Transverse colon (tissue), 4 donors: ENCODE measurements at regions not wholly inside any gene's neighbourhood (a gene's known extent, or its start where the extent isn't known, plus 50 kb on each side); places are given as distances from the start of the nearest gene placed in this dataset.

Experiments used
- DNase-seq: peaks from one replicate; pipeline ENCODE4 v3.0.0-alpha.2; 2019
- H3K27ac ChIP-seq, 4 donors: fragments of 200-600 bp; sonication (generic); 2 replicates each; pipeline ENCODE4 v1.5.1; 2016 to 2018; ENCODE audit warnings: inconsistent platforms in 4 of 4
- H3K27me3 ChIP-seq: fragments of 200-600 bp; sonication (generic); 2 replicates; pipeline ENCODE4 v1.5.1; 2017; ENCODE audit warnings: inconsistent platforms
- H3K36me3 ChIP-seq, 4 donors: fragments of 200-600 bp; sonication (generic); 2 replicates each; pipeline ENCODE4 v1.5.1; 2017 to 2019; ENCODE audit warnings: inconsistent platforms in 4 of 4
- H3K4me1 ChIP-seq, 4 donors: fragments of 200-600 bp; sonication (generic); 2 replicates each; pipeline ENCODE4 v1.5.1; 2017 to 2020; ENCODE audit warnings: inconsistent platforms in 4 of 4
- H3K4me3 ChIP-seq, 4 donors: fragments of 200-600 bp; sonication (generic); 1 replicate in 1 of 4; 2 replicates in 3 of 4; pipeline versions ENCODE4 v1.5.1 to v1.6.1; 2017 to 2019; ENCODE audit warnings: inconsistent platforms in 4 of 4
- H3K9me3 ChIP-seq, 2 donors: fragments of 200-600 bp; sonication (generic); 2 replicates each; pipeline ENCODE4 v1.5.1; 2017 to 2019; ENCODE audit warnings: inconsistent platforms in 2 of 2
- EP300 ChIP-seq: sonication (generic); formaldehyde crosslinking; IDR thresholded peaks from one replicate; pipeline ENCODE4 v1.6.1; 2017; ENCODE audit warnings: antibody characterized with exemption, low read depth
- POLR2A ChIP-seq: fragments of 450-650 bp; IDR thresholded peaks from one replicate; pipeline ENCODE4 v1.6.1; 2016; ENCODE audit warnings: antibody characterized with exemption, mild to moderate bottlenecking, moderate library complexity
- POLR2AphosphoS5 ChIP-seq, 3 donors: sonication (generic); formaldehyde crosslinking; IDR thresholded peaks; one replicate each; pipeline ENCODE4 v1.6.1; 2016; ENCODE audit warnings: antibody characterized with exemption in 3 of 3
- WGBS, 2 donors: methylation state at CpG; one replicate each; pipeline ENCODE4 v1.1.5; 2018; ENCODE audit warnings: low coverage in 1 of 2; 5-methylcytosine and 5-hydroxymethylcytosine counted together
- in situ Hi-C, 4 donors: fragments of 200-750 bp; cut with MboI; loops; one replicate each; pipeline versions ENCODE4 v1.15.0 to v1.15.1; 2017; ENCODE audit warnings: low sequenced_read_pairs in 3 of 4, low pct_ligation_motif_present in 1 of 4, low pct_unique_long_range_greater_than_20kb in 1 of 4
- intact Hi-C: fragments of 100-400 bp; cut with DNase I; formaldehyde crosslinking; loops from one replicate; pipeline ENCODE4 v1.15.1; 2023; ENCODE audit warnings: low total_unique reads
- TF ChIP-seq, protein P1 (sequence below), 5 experiments: fragments of 200-600 bp in 3 of 5; fragments of 450-650 bp in 2 of 5; sonication (generic) in 3 of 5; IDR thresholded peaks; 1 replicate in 2 of 5; 2 replicates in 3 of 5; pipeline ENCODE4 v1.5.1; 2016 to 2017; ENCODE audit warnings: antibody characterized with exemption in 5 of 5, inconsistent platforms in 3 of 5, mild to moderate bottlenecking in 2 of 5, moderate library complexity in 1 of 5

DNA sequence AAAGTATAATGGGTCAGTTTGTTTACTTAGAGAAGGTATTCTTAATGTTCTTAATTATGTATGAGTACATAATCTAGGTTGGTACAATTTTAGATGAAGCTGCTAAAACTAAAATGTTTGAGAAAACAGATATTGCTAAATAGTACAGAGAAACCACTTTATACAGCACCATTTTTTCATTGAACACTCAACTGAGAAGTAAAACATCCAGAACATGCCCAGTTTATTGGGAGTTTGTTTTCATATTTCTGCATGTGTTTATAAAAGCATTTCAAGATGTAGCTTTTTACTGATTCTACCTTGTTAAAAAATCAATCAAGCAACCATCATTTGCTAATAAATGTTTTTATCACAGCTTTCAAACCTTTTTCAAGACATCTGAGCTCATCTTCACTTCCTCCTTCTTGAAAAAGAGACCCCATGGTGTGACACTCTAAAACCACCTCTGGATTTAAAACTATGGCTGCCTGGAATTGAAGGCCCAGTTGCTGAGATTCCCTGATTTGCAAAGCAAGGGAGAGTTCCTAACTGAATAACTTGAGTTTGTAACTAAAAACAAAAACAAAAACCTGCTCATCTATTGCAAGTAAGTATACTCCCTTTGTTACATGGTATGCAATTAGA, 585.9 kb downstream of the ZEB2 start:
- H3K4me3 ChIP-seq = no peak overlapping the region
- DNase-seq = no peak
- peak overlapping the region in 3 of 4 donors; percentile 32 to 77 (median 65) for H3K27ac ChIP-seq
- no peaks in the 10 kb centered on the region for H3K9me3 ChIP-seq
- TF ChIP-seq EP300 (no peak), POLR2A (no peak), POLR2AphosphoS5 (IDR thresholded peaks at IDR 0.05) (no peak)
- TF ChIP-seq, protein P1, sequence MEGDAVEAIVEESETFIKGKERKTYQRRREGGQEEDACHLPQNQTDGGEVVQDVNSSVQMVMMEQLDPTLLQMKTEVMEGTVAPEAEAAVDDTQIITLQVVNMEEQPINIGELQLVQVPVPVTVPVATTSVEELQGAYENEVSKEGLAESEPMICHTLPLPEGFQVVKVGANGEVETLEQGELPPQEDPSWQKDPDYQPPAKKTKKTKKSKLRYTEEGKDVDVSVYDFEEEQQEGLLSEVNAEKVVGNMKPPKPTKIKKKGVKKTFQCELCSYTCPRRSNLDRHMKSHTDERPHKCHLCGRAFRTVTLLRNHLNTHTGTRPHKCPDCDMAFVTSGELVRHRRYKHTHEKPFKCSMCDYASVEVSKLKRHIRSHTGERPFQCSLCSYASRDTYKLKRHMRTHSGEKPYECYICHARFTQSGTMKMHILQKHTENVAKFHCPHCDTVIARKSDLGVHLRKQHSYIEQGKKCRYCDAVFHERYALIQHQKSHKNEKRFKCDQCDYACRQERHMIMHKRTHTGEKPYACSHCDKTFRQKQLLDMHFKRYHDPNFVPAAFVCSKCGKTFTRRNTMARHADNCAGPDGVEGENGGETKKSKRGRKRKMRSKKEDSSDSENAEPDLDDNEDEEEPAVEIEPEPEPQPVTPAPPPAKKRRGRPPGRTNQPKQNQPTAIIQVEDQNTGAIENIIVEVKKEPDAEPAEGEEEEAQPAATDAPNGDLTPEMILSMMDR (IDR thresholded peaks at IDR 0.05) = no peak
- no peaks in the 10 kb centered on the region for H3K36me3 ChIP-seq
- H3K27me3 ChIP-seq = peaks cover 48% of the 10 kb centered on the region
- in situ Hi-C loops (loop anchor here in 2 of 4 donors (25.0 kb wide), 1 partner anchor 578 kb away; the partner anchor contains the start of gene ZEB2 (in 2 of the 2)), intact Hi-C loops (no loop called here)
- peaks cover 0 to 16% (median 10%) of the 10 kb centered on the region in 4 donors for H3K4me1 ChIP-seq

DNA sequence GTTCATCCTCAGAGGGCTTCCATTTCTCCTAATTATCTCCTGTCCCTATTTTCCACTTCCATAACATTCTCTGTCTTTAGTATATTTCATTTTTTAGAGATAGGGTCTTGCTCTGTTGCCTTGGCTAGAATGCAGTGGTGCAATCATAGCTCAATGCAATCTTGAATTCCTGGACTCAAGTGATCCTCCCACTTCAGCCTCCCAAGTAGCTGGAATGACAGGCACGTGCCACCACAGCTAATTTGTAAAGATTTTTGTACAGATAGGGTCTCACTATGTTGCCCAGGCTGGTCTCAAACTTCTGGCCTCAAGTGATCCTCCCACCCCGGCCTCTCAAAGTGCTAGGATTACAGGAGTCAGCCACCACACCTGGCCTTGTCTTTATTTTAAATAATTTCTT, 589.0 kb downstream of the ZEB2 start:
- no peak overlapping the region for H3K4me3 ChIP-seq
- no peak overlapping the region for H3K27ac ChIP-seq
- peaks cover 17% of the 10 kb centered on the region for H3K27me3 ChIP-seq
- DNase-seq = no peak
- H3K9me3 ChIP-seq = no peaks in the 10 kb centered on the region
- no peak for TF ChIP-seq POLR2AphosphoS5 (IDR thresholded peaks at IDR 0.05)
- TF ChIP-seq, protein P1 (IDR thresholded peaks at IDR 0.05) = no peak
- no peak for TF ChIP-seq POLR2A
- TF ChIP-seq EP300 = no peak
- no peaks in the 10 kb centered on the region for H3K36me3 ChIP-seq
- in situ Hi-C loops = loop anchor here in 2 of 4 donors (25.0 kb wide), 1 partner anchor 581 kb away; the partner anchor contains the start of gene ZEB2 (in 2 of the 2)
- peaks cover 0 to 6% (median 0%) of the 10 kb centered on the region in 4 donors for H3K4me1 ChIP-seq
- intact Hi-C loops = no loop called here
- whole genome bisulfite sequencing, 2 donors = 56 to 84% methylated on average over 2 of the region's 2 CpGs

DNA sequence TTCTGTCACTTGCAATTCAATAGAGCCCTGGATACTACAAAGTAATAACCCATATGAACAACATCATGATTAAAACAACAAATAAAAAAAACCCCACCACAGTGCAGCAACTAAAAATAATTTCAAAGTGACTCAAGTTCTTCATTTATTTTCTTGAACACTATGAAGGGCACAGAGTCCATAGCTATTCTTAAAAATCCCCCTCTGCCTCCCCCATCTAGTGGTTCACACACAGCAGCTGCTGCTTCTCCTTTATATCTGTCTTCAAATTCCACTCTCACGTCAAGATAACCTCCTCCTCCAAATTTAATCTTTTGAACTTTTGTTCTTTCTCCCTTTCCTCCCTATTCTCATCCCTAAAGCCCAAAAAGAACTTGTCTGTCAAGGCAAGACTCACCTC, 591.3 kb downstream of the ZEB2 start:
- intact Hi-C loops = no loop called here
- no peak for TF ChIP-seq POLR2A
- TF ChIP-seq EP300 = no peak
- TF ChIP-seq, protein P1 (IDR thresholded peaks at IDR 0.05) = no peak
- no peak for TF ChIP-seq POLR2AphosphoS5 (IDR thresholded peaks at IDR 0.05)
- Histone ChIP-seq H3K9me3 (no peaks in the 10 kb centered on the region), H3K27me3 (peaks cover 8% of the 10 kb centered on the region), H3K4me1 (no peaks in the 10 kb centered on the region), H3K27ac (no peak overlapping the region), H3K36me3 (no peaks in the 10 kb centered on the region), H3K4me3 (no peak overlapping the region)
- no peak for DNase-seq
- in situ Hi-C loops = loop anchor here in 2 of 4 donors (25.0 kb wide), 1 partner anchor 584 kb away; the partner anchor contains the start of gene ZEB2 (in 2 of the 2)
- 30 to 60% methylated on average over 1 of the region's 1 CpG for WGBS, 2 donors

DNA sequence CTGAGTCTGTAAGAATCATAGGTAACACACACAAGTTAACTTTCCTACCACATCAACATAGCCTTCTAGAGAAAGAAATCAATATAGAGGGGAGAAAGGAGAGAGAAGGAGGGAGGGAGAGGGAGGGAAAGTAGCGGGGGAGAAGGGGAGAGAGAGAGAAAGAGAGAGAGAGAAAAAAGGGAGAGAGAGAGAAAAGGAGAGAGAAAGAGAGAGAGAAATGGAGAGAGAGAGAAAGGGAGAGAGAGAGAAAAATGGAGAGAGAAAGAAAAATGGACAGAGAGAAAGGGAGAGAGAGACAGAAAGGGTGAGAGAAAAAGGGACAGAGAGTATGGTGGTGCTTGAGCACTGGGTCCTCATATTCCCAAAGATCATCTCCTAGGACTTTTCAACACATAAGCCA, 591.7 kb downstream of the ZEB2 start:
- TF ChIP-seq EP300 (no peak), POLR2AphosphoS5 (IDR thresholded peaks at IDR 0.05) (no peak), POLR2A (no peak)
- TF ChIP-seq, protein P1 (IDR thresholded peaks at IDR 0.05) = no peak

More for the DNA sequence above, 591.7 kb downstream of the ZEB2 start:
- Histone ChIP-seq H3K4me1 (no peaks in the 10 kb centered on the region), H3K9me3 (no peaks in the 10 kb centered on the region), H3K27ac (no peak overlapping the region), H3K27me3 (peaks cover 8% of the 10 kb centered on the region), H3K4me3 (no peak overlapping the region), H3K36me3 (no peaks in the 10 kb centered on the region)
- in situ Hi-C loops (loop anchor here in 2 of 4 donors (25.0 kb wide), 1 partner anchor 584 kb away; the partner anchor contains the start of gene ZEB2 (in 2 of the 2)), intact Hi-C loops (no loop called here)
- 92 to 93% methylated on average over 1 of the region's 1 CpG for WGBS, 2 donors
- DNase-seq = no peak
